ENCODE measurements at regions not wholly inside any gene's neighbourhood (a gene's known extent, or its start where the extent isn't known, plus 50 kb on each side); places are given as distances from the start of the nearest gene placed in this dataset.
A peak's percentile ranks its signal among the peaks of the same experiment; 100 is the strongest.

GRCh38 chr6:132041706-132042105 lies 90.5 kb upstream of the CCN2 start:
- Histone ChIP-seq H2BK20ac (ENCODE audit: low read depth, low read length) (peak overlapping the region; percentile 2; the same call in 1 of the 2 replicates), H3K27me3 (ENCODE audit: control insufficient read depth, insufficient read depth, low read length) (no peaks in the 10 kb centered on the region), H3K9me3 (ENCODE audit: control insufficient read depth, insufficient read depth, low read length) (peaks cover 3% of the 10 kb centered on the region), H3K9me1 (ENCODE audit: insufficient read depth, low read length) (no peaks in the 10 kb centered on the region), H3K14ac (replicated peaks; ENCODE audit: low read depth, low read length) (no peak overlapping the region), H2AFZ (replicated peaks; ENCODE audit: low read length, poor library complexity) (no peak overlapping the region), H3K18ac (ENCODE audit: low read depth, low read length) (no peak overlapping the region; the same call in 1 of the 2 replicates), H4K20me1 (ENCODE audit: insufficient read depth, low read length) (no peaks in the 10 kb centered on the region), H4K5ac (ENCODE audit: low read depth, low read length) (no peak overlapping the region), H3K23ac (ENCODE audit: low read depth, low read length) (no peak overlapping the region), H3K4ac (ENCODE audit: low read depth, low read length) (no peak overlapping the region), H3K36me3 (ENCODE audit: control insufficient read depth, insufficient read depth, low read length) (no peaks in the 10 kb centered on the region), H3K27ac (ENCODE audit: insufficient read depth, low read length) (no peak overlapping the region), H2AK5ac (ENCODE audit: low read depth, low read length) (no peak overlapping the region), H3K4me3 (ENCODE audit: insufficient read depth, low read depth, low read length) (no peak overlapping the region), H2BK15ac (ENCODE audit: low read depth, low read length) (0 out of 3 replicates have a peak overlapping the region, but pooled peaks have one; percentile 3), H2AK9ac (replicated peaks; ENCODE audit: low read depth, low read length, poor library complexity) (no peak overlapping the region), H3K79me1 (ENCODE audit: low read depth in 1 of 2, low read length in 2 of 2) (no peaks in the 10 kb centered on the region), H3K4me2 (ENCODE audit: low read depth, low read length) (no peak overlapping the region), H4K91ac (ENCODE audit: insufficient read depth, low read depth, low read length) (no peak overlapping the region), H3K56ac (ENCODE audit: extremely low read depth, insufficient read depth, low read length) (no peak overlapping the region), H3K9ac (ENCODE audit: low read depth, low read length) (no peak overlapping the region), H3K4me1 (ENCODE audit: control insufficient read depth, insufficient read depth, low read length) (peaks cover 2% of the 10 kb centered on the region; the same call in 1 of the 2 replicates), H2BK5ac (ENCODE audit: low read depth, low read length, poor library complexity, severe bottlenecking) (peak overlapping the region; percentile 49), H4K8ac (ENCODE audit: low read depth in 2 of 2, low read length in 2 of 2) (no peak overlapping the region), H2BK120ac (ENCODE audit: low read depth, low read length) (0 out of 2 replicates have a peak overlapping the region, but pooled peaks have one; percentile 0)
- intact Hi-C loops (cut with micrococcal nuclease), result no loop called here
- in situ Hi-C loops (cut with MboI; ENCODE audit: low sequenced_read_pairs), result no loop called here
- dilution Hi-C loops (cut with HindIII; ENCODE audit: low sequenced_read_pairs, unreplicated experiment), result no loop called here
- ChIA-PET CTCF (no interaction called here), POLR2A (ENCODE audit: unreplicated experiment) (interaction anchor here (0.6 kb wide), 1 partner anchor 395 kb away, joined by 9 read pairs; no protein-coding TSS in a partner anchor)
- peak; percentile 64 for ATAC-seq (ENCODE audit: low read depth)
- BruUV-seq (replicated peaks), result no TSS peak
- WGBS, 2 experiments (ENCODE audit: extremely low coverage in 2 of 2, insufficient read length in 1 of 2), result no CpG with 5 or more reads among the region's 3 CpGs
- DNase-seq, result peak; percentile 81
- TF ChIP-seq ELK1 (IDR thresholded peaks at IDR 0.05; ENCODE audit: borderline replicate concordance, low read depth, low read length) (no peak), USF2 (IDR thresholded peaks at IDR 0.05; ENCODE audit: low read depth, low read length) (peak; percentile 25; the same call in 1 of the 2 replicates)

Measured in IMR-90 (cell line).